Esophagus squamous epithelium (tissue), 5 donors: ENCODE measurements at regions not wholly inside any gene's neighbourhood (a gene's known extent, or its start where the extent isn't known, plus 50 kb on each side); places are given as distances from the start of the nearest gene placed in this dataset.
"Not testable (repeated sequence)": the region's sequence is repeated elsewhere in the genome, so short reads cannot be mapped to it uniquely, and the experiment has no call there.

Experiments
- DNase-seq: peaks from one replicate; lab custom pipeline; 2025; lab: John Stamatoyannopoulos, UW
- H3K27ac ChIP-seq, 4 donors: fragments of 200-600 bp; sonication (generic); one replicate each; pipeline ENCODE4 v1.5.1; 2016 to 2019; ENCODE audit warnings: mild to moderate bottlenecking in 1 of 4
- H3K27me3 ChIP-seq, 4 donors: fragments of 200-600 bp; sonication (generic); 1 replicate in 3 of 4; 2 replicates in 1 of 4; pipeline versions ENCODE4 v1.5.1 to v1.6.0; 2017 to 2021; ENCODE audit warnings: antibody characterized with exemption in 1 of 4
- H3K36me3 ChIP-seq, 3 donors: fragments of 200-600 bp; sonication (generic); one replicate each; pipeline ENCODE4 v1.5.1; 2016 to 2019
- H3K4me1 ChIP-seq, 3 donors: fragments of 200-600 bp; sonication (generic); one replicate each; pipeline ENCODE4 v1.5.1; 2017 to 2019
- H3K4me3 ChIP-seq, 4 donors: fragments of 200-600 bp; sonication (generic); 1 replicate in 3 of 4; 2 replicates in 1 of 4; pipeline ENCODE4 v1.5.1; 2016 to 2019; ENCODE audit warnings: mild to moderate bottlenecking in 2 of 4, moderate library complexity in 1 of 4
- H3K9me3 ChIP-seq, 3 donors: fragments of 200-600 bp; sonication (generic); one replicate each; pipeline ENCODE4 v1.5.1; 2016 to 2019
- POLR2A ChIP-seq, 4 donors: fragments of 450-650 bp; IDR thresholded peaks; one replicate each; pipeline ENCODE4 v1.6.1; 2017; ENCODE audit warnings: antibody characterized with exemption in 4 of 4, mild to moderate bottlenecking in 4 of 4, moderate library complexity in 3 of 4
- WGBS, 2 donors: methylation state at CpG; one replicate each; pipeline ENCODE4 v1.1.5; 2018; 5-methylcytosine and 5-hydroxymethylcytosine counted together
- intact Hi-C: fragments of 100-400 bp; cut with DNase I; formaldehyde crosslinking; loops from one replicate; pipeline ENCODE4 v1.15.0; 2022
- TF ChIP-seq, protein P1 (sequence below), 6 experiments: fragments of 450-650 bp in 4 of 6; fragments of 200-600 bp in 2 of 6; sonication (generic) in 2 of 6; IDR thresholded peaks; one replicate each; pipeline ENCODE4 v1.5.1; 2016 to 2019; ENCODE audit warnings: antibody characterized with exemption in 6 of 6, mild to moderate bottlenecking in 4 of 6, moderate library complexity in 4 of 6
- donor health status: DM: yes; HTN: yes; CAD: no.

DNA sequence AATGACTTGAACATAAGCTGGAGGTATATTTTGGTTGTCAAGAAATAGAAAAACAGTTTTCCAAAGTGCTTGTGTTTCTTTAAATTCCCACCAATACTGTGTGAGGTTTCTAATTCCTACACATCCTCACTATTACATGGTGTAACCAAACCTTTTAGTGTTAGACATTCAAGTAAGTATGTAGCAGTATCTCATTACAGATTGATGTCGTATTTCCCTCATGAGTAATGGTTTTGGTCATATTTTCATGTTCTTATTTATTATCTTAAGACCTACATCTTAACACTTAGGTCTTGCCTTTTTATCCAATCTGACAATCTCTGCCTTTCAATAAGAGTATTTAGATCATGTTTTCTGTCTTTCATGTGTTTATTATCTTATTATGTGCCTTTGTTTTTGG lies 253.7 kb upstream of the ANXA10 start:
- intact Hi-C loops = no loop called here
- no peak for DNase-seq
- WGBS, 2 donors = 67 to 72% methylated on average over 1 of the region's 1 CpG
- Histone ChIP-seq H3K4me3 (no peak overlapping the region), H3K36me3 (no peaks in the 10 kb centered on the region), H3K27me3 (no peaks in the 10 kb centered on the region), H3K9me3 (no peaks in the 10 kb centered on the region), H3K27ac (no peak overlapping the region), H3K4me1 (no peaks in the 10 kb centered on the region)
- TF ChIP-seq, protein P1, sequence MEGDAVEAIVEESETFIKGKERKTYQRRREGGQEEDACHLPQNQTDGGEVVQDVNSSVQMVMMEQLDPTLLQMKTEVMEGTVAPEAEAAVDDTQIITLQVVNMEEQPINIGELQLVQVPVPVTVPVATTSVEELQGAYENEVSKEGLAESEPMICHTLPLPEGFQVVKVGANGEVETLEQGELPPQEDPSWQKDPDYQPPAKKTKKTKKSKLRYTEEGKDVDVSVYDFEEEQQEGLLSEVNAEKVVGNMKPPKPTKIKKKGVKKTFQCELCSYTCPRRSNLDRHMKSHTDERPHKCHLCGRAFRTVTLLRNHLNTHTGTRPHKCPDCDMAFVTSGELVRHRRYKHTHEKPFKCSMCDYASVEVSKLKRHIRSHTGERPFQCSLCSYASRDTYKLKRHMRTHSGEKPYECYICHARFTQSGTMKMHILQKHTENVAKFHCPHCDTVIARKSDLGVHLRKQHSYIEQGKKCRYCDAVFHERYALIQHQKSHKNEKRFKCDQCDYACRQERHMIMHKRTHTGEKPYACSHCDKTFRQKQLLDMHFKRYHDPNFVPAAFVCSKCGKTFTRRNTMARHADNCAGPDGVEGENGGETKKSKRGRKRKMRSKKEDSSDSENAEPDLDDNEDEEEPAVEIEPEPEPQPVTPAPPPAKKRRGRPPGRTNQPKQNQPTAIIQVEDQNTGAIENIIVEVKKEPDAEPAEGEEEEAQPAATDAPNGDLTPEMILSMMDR (IDR thresholded peaks at IDR 0.05) = no peak
- no peak for TF ChIP-seq POLR2A (IDR thresholded peaks at IDR 0.05)

DNA sequence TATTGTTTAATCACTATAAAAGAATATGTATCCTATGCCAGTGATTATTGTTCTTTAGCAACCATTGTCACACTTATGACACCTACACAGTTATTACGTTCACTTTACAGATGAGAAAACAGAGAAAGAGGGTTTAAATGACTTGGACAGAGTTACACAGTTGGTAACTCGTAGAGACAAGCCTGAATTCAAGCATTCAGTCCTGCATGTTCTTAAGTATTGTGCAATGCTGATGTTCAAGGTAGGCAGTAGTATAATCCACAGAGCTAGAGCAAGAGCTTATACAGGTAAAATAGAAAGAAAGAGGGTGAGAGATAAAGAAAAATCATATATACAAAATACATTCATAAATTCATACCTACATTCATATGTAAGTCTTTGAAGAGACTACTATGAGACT lies 249.8 kb upstream of the ANXA10 start:
- Histone ChIP-seq H3K36me3 (no peaks in the 10 kb centered on the region), H3K27ac (no peak overlapping the region), H3K27me3 (no peaks in the 10 kb centered on the region), H3K4me1 (no peaks in the 10 kb centered on the region), H3K9me3 (no peaks in the 10 kb centered on the region), H3K4me3 (no peak overlapping the region)
- intact Hi-C loops = no loop called here
- no peak for DNase-seq
- TF ChIP-seq, protein P1 (IDR thresholded peaks at IDR 0.05) = no peak
- TF ChIP-seq POLR2A (IDR thresholded peaks at IDR 0.05) = no peak
- WGBS, 2 donors = 21 to 38% methylated on average over 2 of the region's 2 CpGs

DNA sequence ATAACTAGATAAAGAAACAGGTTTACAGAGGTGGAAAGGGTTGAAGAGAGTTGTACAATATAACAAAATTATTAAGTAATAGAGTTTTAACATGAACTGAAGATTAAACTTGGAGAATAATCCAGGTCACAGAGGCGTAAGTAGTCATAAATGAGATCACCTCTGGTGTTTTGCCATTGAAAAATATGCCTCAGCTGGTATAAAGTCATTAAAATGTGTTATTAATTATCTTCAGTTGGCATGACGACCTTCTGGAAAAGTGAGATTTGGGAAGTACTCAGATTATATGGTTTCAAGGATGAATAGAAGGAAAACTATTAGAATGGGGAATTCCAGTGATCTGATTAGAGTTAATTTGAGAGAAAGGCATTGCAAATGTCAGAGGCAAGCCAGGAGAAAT lies 237.5 kb upstream of the ANXA10 start:
- no peaks in the 10 kb centered on the region for H3K4me1 ChIP-seq
- no peaks in the 10 kb centered on the region for H3K36me3 ChIP-seq
- no peak overlapping the region for H3K27ac ChIP-seq
- H3K4me3 ChIP-seq = no peak overlapping the region
- WGBS, 2 donors = 31 to 53% methylated on average over 2 of the region's 2 CpGs
- TF ChIP-seq, protein P1 (IDR thresholded peaks at IDR 0.05) = no peak
- no peak for TF ChIP-seq POLR2A (IDR thresholded peaks at IDR 0.05)
- no peak for DNase-seq
- intact Hi-C loops = no loop called here
- H3K9me3 ChIP-seq = no peaks in the 10 kb centered on the region
- H3K27me3 ChIP-seq = no peaks in the 10 kb centered on the region

DNA sequence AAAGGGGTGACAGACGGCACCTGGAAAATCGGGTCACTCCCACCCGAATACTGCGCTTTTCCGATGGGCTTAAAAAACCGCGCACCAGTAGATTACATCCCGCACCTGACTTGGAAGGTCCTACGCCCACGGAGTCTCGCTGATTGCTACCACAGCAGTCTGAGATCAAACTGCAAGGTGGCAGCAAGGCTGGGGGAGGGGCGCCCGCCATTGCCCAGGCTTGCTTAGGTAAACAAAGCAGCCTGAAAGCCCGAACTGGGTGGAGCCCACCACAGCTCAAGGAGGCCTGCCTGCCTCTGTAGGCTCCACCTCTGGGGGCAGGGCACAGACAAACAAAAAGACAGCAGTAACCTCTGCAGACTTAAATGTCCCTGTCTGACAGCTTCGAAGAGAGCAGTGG lies 234.2 kb upstream of the ANXA10 start:
- H3K27me3 ChIP-seq, intact Hi-C loops, H3K27ac ChIP-seq, H3K4me3 ChIP-seq, H3K9me3 ChIP-seq, H3K4me1 ChIP-seq, DNase-seq, H3K36me3 ChIP-seq: not testable (repeated sequence)
- no CpG with 5 or more reads among the region's 15 CpGs for WGBS, 2 donors

DNA sequence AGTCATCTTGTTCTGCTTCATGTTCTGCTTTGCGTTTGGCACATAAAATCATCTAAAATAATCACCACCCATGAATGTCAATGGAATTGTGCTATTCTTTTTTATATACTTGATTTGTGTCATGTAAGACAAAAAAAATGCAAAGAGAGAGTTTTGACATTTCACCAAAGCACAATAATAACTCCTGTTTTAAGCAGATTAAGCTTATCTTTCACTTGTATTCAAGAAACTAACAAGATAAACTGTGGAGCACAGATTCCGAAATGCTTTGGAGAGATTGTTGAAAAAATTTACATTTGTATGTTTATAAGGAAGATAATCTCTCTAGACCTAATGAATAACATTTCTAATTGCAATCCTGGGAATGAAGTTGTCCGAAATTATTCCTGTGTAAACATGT lies 225.1 kb upstream of the ANXA10 start:
- Histone ChIP-seq H3K4me3 (no peak overlapping the region), H3K36me3 (no peaks in the 10 kb centered on the region), H3K9me3 (no peaks in the 10 kb centered on the region), H3K4me1 (no peaks in the 10 kb centered on the region), H3K27me3 (no peaks in the 10 kb centered on the region), H3K27ac (no peak overlapping the region)
- intact Hi-C loops = no loop called here
- DNase-seq = no peak
- TF ChIP-seq, protein P1 (IDR thresholded peaks at IDR 0.05) = no peak
- TF ChIP-seq POLR2A (IDR thresholded peaks at IDR 0.05) = no peak
- WGBS, 2 donors = 53 to 76% methylated on average over 3 of the region's 3 CpGs

DNA sequence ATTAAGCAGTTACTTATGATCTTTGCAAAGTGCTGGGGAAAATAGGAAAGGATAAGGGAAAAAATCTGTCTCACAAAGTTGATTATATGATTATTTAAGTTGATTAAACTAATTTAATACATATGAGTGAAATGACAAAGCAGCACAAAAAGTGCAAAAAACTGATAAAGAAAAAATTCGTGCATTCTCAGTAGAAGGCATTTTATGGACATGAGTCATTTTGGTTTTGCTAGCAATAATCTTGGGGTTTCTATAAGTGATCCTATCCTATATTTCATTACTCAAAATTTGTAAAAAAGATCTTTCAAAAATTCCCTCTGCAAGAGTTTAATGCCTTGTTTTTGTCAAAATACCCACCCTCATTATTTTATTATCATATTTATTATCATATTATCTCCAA lies 224.2 kb upstream of the ANXA10 start:
- Histone ChIP-seq H3K4me3 (no peak overlapping the region), H3K27ac (no peak overlapping the region), H3K36me3 (no peaks in the 10 kb centered on the region), H3K4me1 (no peaks in the 10 kb centered on the region), H3K9me3 (no peaks in the 10 kb centered on the region), H3K27me3 (no peaks in the 10 kb centered on the region)
- WGBS, 2 donors = 18 to 38% methylated on average over 1 of the region's 1 CpG
- intact Hi-C loops = no loop called here
- DNase-seq = no peak
- TF ChIP-seq, protein P1 (IDR thresholded peaks at IDR 0.05) = no peak
- TF ChIP-seq POLR2A (IDR thresholded peaks at IDR 0.05) = no peak
